Endothelial cell of umbilical vein (primary cell): ENCODE measurements at regions not wholly inside any gene's neighbourhood (a gene's known extent, or its start where the extent isn't known, plus 50 kb on each side); places are given as distances from the start of the nearest gene placed in this dataset.

Experiments used
- BruUV-seq: library from RNA; stranded (reverse); fragments of 400-500 nt; replicated peaks from 2 replicates; lab custom pipeline; 2021; lab: Mats Ljungman, UMichigan
- CTCF ChIA-PET: fragments of 300-600, 350-600 bp; sonication (Branson Sonifier 250); formaldehyde crosslinking; loops from one replicate; lab custom pipeline; 2021; ENCODE audit warnings: antibody characterized with exemption, inconsistent platforms; lab: Charles Lee
- POLR2A ChIA-PET: fragments of 300-600, 350-600 bp; sonication (Branson Sonifier 250); formaldehyde crosslinking; loops from one replicate; lab custom pipeline; 2021; ENCODE audit warnings: antibody characterized with exemption, inconsistent platforms; lab: Charles Lee
- DNase-seq: peaks from one replicate; pipeline ENCODE4 v3.0.0-alpha.2; 2011; ENCODE audit warnings: low read depth, low spot score
- FAIRE-seq: peaks from 2 replicates; lab custom pipeline; 2011; peaks lifted over from hg19 to GRCh38; lab: Jason Lieb, UNC
- H2AFZ ChIP-seq: 2 replicates; pipeline ENCODE4 v1.6.0; 2012; ENCODE audit warnings: low read depth, low read length, control low read depth, inconsistent platforms
- H3K27ac ChIP-seq: 2 replicates; pipeline ENCODE4 v1.5.1; 2011; ENCODE audit warnings: low read depth, mild to moderate bottlenecking, control low read depth, low read length, moderate library complexity; ENCODE audit not compliant: insufficient read depth
- H3K27me3 ChIP-seq, 2 experiments: 2 replicates each; pipeline versions ENCODE4 v1.6.0 to v1.6.1; 2011; ENCODE audit warnings: low read length in 2 of 2, mixed read lengths in 1 of 2; ENCODE audit not compliant: control insufficient read depth in 2 of 2, insufficient read depth in 2 of 2
- H3K36me3 ChIP-seq, 2 experiments: 2 replicates in 1 of 2; 3 replicates in 1 of 2; pipeline ENCODE4 v1.5.1; 2011; ENCODE audit warnings: low read length in 2 of 2, mild to moderate bottlenecking in 1 of 2, moderate library complexity in 1 of 2; ENCODE audit not compliant: control insufficient read depth in 2 of 2, insufficient read depth in 2 of 2; ENCODE audit errors: extremely low read depth in 1 of 2
- H3K4me1 ChIP-seq: 3 replicates; pipeline ENCODE4 v1.5.1; 2011; ENCODE audit warnings: mild to moderate bottlenecking, low read length; ENCODE audit not compliant: control insufficient read depth, insufficient read depth; ENCODE audit errors: extremely low read depth
- H3K4me2 ChIP-seq: 2 replicates; pipeline ENCODE4 v1.6.1; 2011; ENCODE audit warnings: low read length, control low read depth, mixed read lengths; ENCODE audit not compliant: insufficient read depth
- H3K4me3 ChIP-seq, 3 experiments: fragments of 200-600 bp in 1 of 3; sonication (generic), shearing (Covaris generic) in 1 of 3; replicated peaks in 1 of 3; 2 replicates each; pipeline ENCODE4 v1.5.1; 2011 to 2016; ENCODE audit warnings: control low read depth in 3 of 3, low read length in 3 of 3, mild to moderate bottlenecking in 2 of 3, inconsistent platforms in 1 of 3, low read depth in 1 of 3, moderate library complexity in 1 of 3; ENCODE audit not compliant: insufficient read depth in 1 of 3
- H3K79me2 ChIP-seq: 2 replicates; pipeline ENCODE4 v1.6.0; 2012; ENCODE audit warnings: low read length, inconsistent platforms; ENCODE audit not compliant: control insufficient read depth, insufficient read depth
- H3K9ac ChIP-seq: replicated peaks from 2 replicates; pipeline ENCODE3; 2011; ENCODE audit warnings: low read length, control low read depth; ENCODE audit not compliant: insufficient read depth; ENCODE audit errors: extremely low read depth
- H3K9me1 ChIP-seq: replicated peaks from 3 replicates; pipeline ENCODE4 v1.6.0; 2011; ENCODE audit warnings: mild to moderate bottlenecking, low read length; ENCODE audit not compliant: control insufficient read depth, insufficient read depth; ENCODE audit errors: extremely low read depth
- H3K9me3 ChIP-seq: replicated peaks from 2 replicates; pipeline ENCODE4 v1.5.1; 2012; ENCODE audit warnings: low read length, inconsistent platforms; ENCODE audit not compliant: control insufficient read depth, insufficient read depth
- H4K20me1 ChIP-seq: replicated peaks from 2 replicates; pipeline ENCODE3; 2011; ENCODE audit warnings: mild to moderate bottlenecking, low read length; ENCODE audit not compliant: control insufficient read depth, insufficient read depth; ENCODE audit errors: extremely low read depth
- CTCF ChIP-seq, 2 donors: IDR thresholded peaks; 1 replicate in 1 of 2; 2 replicates in 1 of 2; pipeline ENCODE4 v1.5.1; 2011; ENCODE audit warnings: low read length in 2 of 2, mild to moderate bottlenecking in 2 of 2, moderate library complexity in 2 of 2, control low read depth in 1 of 2, inconsistent platforms in 1 of 2, low read depth in 1 of 2; ENCODE audit not compliant: insufficient read depth in 1 of 2; ENCODE audit errors: extremely low read depth in 1 of 2
- EZH2 ChIP-seq: IDR thresholded peaks from 2 replicates; pipeline ENCODE4 v1.6.1; 2012; ENCODE audit warnings: borderline replicate concordance, low read depth, mild to moderate bottlenecking, moderate library complexity, low read length, inconsistent platforms; ENCODE audit not compliant: severe bottlenecking
- FOS ChIP-seq: IDR thresholded peaks from 2 replicates; pipeline ENCODE4 v1.6.1; 2011; ENCODE audit warnings: mild to moderate bottlenecking, low read length, moderate library complexity, borderline replicate concordance; ENCODE audit not compliant: insufficient read depth
- GATA2 ChIP-seq: IDR thresholded peaks from 2 replicates; pipeline ENCODE4 v1.7.0; 2011; ENCODE audit warnings: low read depth, mild to moderate bottlenecking, moderate library complexity, mixed read lengths, low read length; ENCODE audit not compliant: insufficient read length, insufficient read depth
- JUN ChIP-seq: IDR thresholded peaks from 2 replicates; pipeline ENCODE4 v1.6.1; 2011; ENCODE audit warnings: borderline replicate concordance, low read depth; ENCODE audit not compliant: insufficient read length, insufficient read depth
- MYC ChIP-seq: IDR thresholded peaks from one replicate; pipeline ENCODE4 v1.6.1; 2011; ENCODE audit warnings: mild to moderate bottlenecking, low read depth, low read length
- POLR2A ChIP-seq: IDR thresholded peaks from 2 replicates; pipeline ENCODE4 v1.6.1; 2012; ENCODE audit warnings: low read depth, mild to moderate bottlenecking, control low read depth, low read length
- POLR2AphosphoS5 ChIP-seq: IDR thresholded peaks from 2 replicates; pipeline ENCODE4 v1.6.1; 2012; ENCODE audit warnings: low read depth, mild to moderate bottlenecking, control low read depth, low read length, moderate library complexity; ENCODE audit not compliant: insufficient read depth
- dilution Hi-C: fragments of 300-500 bp; cut with MboI; formaldehyde crosslinking; loops from one replicate; pipeline ENCODE4 v1.15.0; 2019; ENCODE audit warnings: low sequenced_read_pairs; ENCODE audit not compliant: extremely low pct_ligation_motif_present
- intact Hi-C: fragments of 100-400 bp; cut with micrococcal nuclease; formaldehyde crosslinking; loops from one replicate; pipeline ENCODE4 v1.10.0; 2022
- TF ChIP-seq, protein P1 (sequence below): IDR thresholded peaks from 2 replicates; pipeline ENCODE4 v1.6.1; 2011; ENCODE audit not compliant: insufficient read depth, insufficient read length

DNA sequence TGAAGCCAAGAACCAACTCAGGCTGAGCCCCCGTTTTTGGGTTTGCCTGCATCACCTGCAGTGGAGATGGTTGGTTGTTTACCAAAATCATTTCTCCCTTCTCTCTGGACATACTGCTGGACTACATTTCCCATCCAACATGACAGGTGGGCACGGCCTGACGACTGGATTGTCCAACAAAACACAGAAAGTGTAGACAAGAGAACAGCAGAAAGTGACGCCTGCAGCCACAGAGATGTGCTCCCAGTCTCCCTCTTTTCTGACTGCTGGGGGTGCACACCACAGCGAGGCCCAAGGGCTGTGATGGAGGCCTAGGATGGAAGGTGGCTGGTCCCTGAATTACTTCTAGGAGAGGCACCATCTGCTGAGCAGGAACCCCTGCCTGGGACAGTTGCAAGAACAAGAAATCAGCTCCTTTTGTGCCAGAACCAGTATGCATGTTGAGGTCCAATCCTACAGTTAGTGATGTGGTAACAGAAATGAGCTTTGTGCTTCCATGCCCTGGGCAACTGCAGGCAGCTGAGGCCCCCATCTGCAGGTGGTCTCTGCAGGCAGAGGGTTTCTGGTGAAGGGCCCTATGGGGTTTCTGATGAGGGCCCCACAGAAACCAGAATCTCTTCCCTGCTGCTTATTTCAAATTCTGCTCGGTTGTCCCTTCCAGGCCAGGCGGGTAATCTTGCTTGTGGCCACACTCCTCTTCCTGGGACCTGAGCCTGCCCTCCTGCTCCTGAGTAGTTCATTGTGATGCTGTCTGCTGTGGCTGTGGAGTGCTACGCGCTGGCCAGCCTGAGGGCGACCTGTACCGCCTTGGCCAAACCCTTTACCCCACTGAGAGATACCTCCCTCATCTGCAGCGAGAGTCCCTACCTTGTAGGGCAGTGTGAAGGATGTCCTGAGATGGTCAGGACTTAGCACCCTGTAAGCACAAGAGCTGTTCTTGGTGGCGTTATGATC lies 168.3 kb downstream of the ASB1 start:
- Histone ChIP-seq H3K9ac (no peak overlapping the region), H3K27me3 (no peaks in the 10 kb centered on the region), H2AFZ (no peak overlapping the region), H3K4me2 (no peak overlapping the region), H3K36me3 (no peaks in the 10 kb centered on the region), H3K4me3 (no peak overlapping the region), H3K9me3 (no peaks in the 10 kb centered on the region), H3K9me1 (no peaks in the 10 kb centered on the region), H3K79me2 (no peaks in the 10 kb centered on the region), H4K20me1 (no peaks in the 10 kb centered on the region), H3K4me1 (peaks cover 10% of the 10 kb centered on the region), H3K27ac (no peak overlapping the region)
- ChIA-PET CTCF (no interaction called here), POLR2A (no interaction called here)
- DNase-seq (no peak), FAIRE-seq (no peak)
- no TSS peak for BruUV-seq
- TF ChIP-seq, protein P1, sequence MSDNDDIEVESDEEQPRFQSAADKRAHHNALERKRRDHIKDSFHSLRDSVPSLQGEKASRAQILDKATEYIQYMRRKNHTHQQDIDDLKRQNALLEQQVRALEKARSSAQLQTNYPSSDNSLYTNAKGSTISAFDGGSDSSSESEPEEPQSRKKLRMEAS, result no peak
- TF ChIP-seq CTCF (IDR thresholded peaks at IDR 0.05; ENCODE audit: extremely low read depth in 1 of 2, insufficient read depth in 1 of 2, low read depth in 1 of 2, low read length in 2 of 2), result no peak
- TF ChIP-seq FOS, result no peak
- TF ChIP-seq MYC, result no peak
- TF ChIP-seq EZH2, result no peak
- no peak for TF ChIP-seq JUN
- TF ChIP-seq POLR2AphosphoS5, result no peak
- TF ChIP-seq GATA2, result no peak
- no peak for TF ChIP-seq POLR2A
- intact Hi-C loops, result loop anchor here (5.0 to 10.0 kb wide), 2 partner anchors 220 to 267 kb away; no protein-coding TSS in a partner anchor
- dilution Hi-C loops, result no loop called here
